Trophoblast cell (in vitro differentiated cells and primary cell): ENCODE measurements at regions not wholly inside any gene's neighbourhood (a gene's known extent, or its start where the extent isn't known, plus 50 kb on each side); places are given as distances from the start of the nearest gene placed in this dataset.

Experiments used
- DNase-seq, 2 donors: peaks; one replicate each; pipeline ENCODE4 v3.0.0-alpha.2; 2016
- H2AFZ ChIP-seq: 2 replicates; pipeline ENCODE4 v1.6.1; 2013; ENCODE audit warnings: low read length, moderate library complexity, mild to moderate bottlenecking; ENCODE audit not compliant: insufficient read depth, poor library complexity
- H2AK5ac ChIP-seq: 2 replicates; pipeline ENCODE4 v1.6.1; 2013; ENCODE audit warnings: mild to moderate bottlenecking, low read length
- H2BK120ac ChIP-seq: 2 replicates; pipeline ENCODE4 v1.6.1; 2013; ENCODE audit warnings: low read length, mild to moderate bottlenecking, moderate library complexity; ENCODE audit not compliant: insufficient read depth, poor library complexity
- H2BK12ac ChIP-seq: 2 replicates; pipeline ENCODE4 v1.6.1; 2013; ENCODE audit warnings: mild to moderate bottlenecking, low read length, moderate library complexity
- H2BK5ac ChIP-seq: 2 replicates; pipeline ENCODE4 v1.6.1; 2013; ENCODE audit warnings: low read length, low read depth, moderate library complexity, mild to moderate bottlenecking; ENCODE audit not compliant: poor library complexity
- H3K14ac ChIP-seq: 2 replicates; pipeline ENCODE4 v1.6.1; 2013; ENCODE audit warnings: mild to moderate bottlenecking, low read length
- H3K18ac ChIP-seq: 2 replicates; pipeline ENCODE4 v1.6.1; 2013; ENCODE audit warnings: mild to moderate bottlenecking, low read length
- H3K23ac ChIP-seq: 2 replicates; pipeline ENCODE4 v1.6.1; 2013; ENCODE audit warnings: low read length
- H3K27ac ChIP-seq: 2 replicates; pipeline ENCODE4 v1.5.1; 2013; ENCODE audit warnings: low read depth, mild to moderate bottlenecking, inconsistent platforms, low read length, moderate library complexity
- H3K27me3 ChIP-seq: 2 replicates; pipeline ENCODE4 v1.6.1; 2013; ENCODE audit warnings: inconsistent platforms, mild to moderate bottlenecking, low read length, moderate library complexity; ENCODE audit not compliant: insufficient read depth
- H3K36me3 ChIP-seq, 2 experiments: 1 replicate in 1 of 2; 2 replicates in 1 of 2; pipeline ENCODE4 v1.6.1; 2013; ENCODE audit warnings: low read length in 2 of 2, mild to moderate bottlenecking in 2 of 2, moderate library complexity in 1 of 2; ENCODE audit not compliant: insufficient read depth in 2 of 2, control insufficient read depth in 1 of 2
- H3K4ac ChIP-seq: 2 replicates; pipeline ENCODE4 v1.6.1; 2013; ENCODE audit warnings: low read depth, mild to moderate bottlenecking, low read length, moderate library complexity
- H3K4me1 ChIP-seq, 2 experiments: 1 replicate in 1 of 2; 2 replicates in 1 of 2; pipeline ENCODE4 v1.6.1; 2013; ENCODE audit warnings: low read length in 2 of 2, mild to moderate bottlenecking in 2 of 2, moderate library complexity in 1 of 2; ENCODE audit not compliant: insufficient read depth in 2 of 2, control insufficient read depth in 1 of 2
- H3K4me2 ChIP-seq: 2 replicates; pipeline ENCODE4 v1.6.1; 2013; ENCODE audit warnings: inconsistent platforms, mild to moderate bottlenecking, low read length, moderate library complexity
- H3K4me3 ChIP-seq: 2 replicates; pipeline ENCODE4 v1.5.1; 2013; ENCODE audit warnings: mild to moderate bottlenecking, low read depth, low read length, inconsistent platforms
- H3K79me1 ChIP-seq: one replicate; pipeline ENCODE4 v1.6.1; 2013; ENCODE audit warnings: low read length
- H3K79me2 ChIP-seq: 2 replicates; pipeline ENCODE4 v1.6.1; 2013; ENCODE audit warnings: low read length, mild to moderate bottlenecking; ENCODE audit not compliant: control insufficient read depth, insufficient read depth, poor library complexity
- H3K9ac ChIP-seq: 2 replicates; pipeline ENCODE4 v1.6.1; 2013; ENCODE audit warnings: mild to moderate bottlenecking, low read length
- H3K9me3 ChIP-seq: 2 replicates; pipeline ENCODE4 v1.6.1; 2013; ENCODE audit warnings: low read depth, mild to moderate bottlenecking, control low read depth, inconsistent platforms, low read length; ENCODE audit not compliant: insufficient read depth
- H4K12ac ChIP-seq: 2 replicates; pipeline ENCODE4 v1.6.1; 2013; ENCODE audit warnings: low read depth, mild to moderate bottlenecking, low read length, moderate library complexity
- H4K8ac ChIP-seq: 2 replicates; pipeline ENCODE4 v1.6.1; 2013; ENCODE audit warnings: low read depth, mild to moderate bottlenecking, low read length, moderate library complexity
- H4K91ac ChIP-seq: one replicate; pipeline ENCODE4 v1.6.1; 2013; ENCODE audit warnings: low read depth, mild to moderate bottlenecking, low read length, moderate library complexity
- WGBS: extraction: QIAGEN DNeasy Blood & Tissue Kit; methylation state at CpG from one replicate; pipeline ENCODE4 v1.1.7; 2013; ENCODE audit warnings: missing lambda C conversion rate; ENCODE audit not compliant: insufficient read length, insufficient coverage; ENCODE audit errors: extremely low coverage; 5-methylcytosine and 5-hydroxymethylcytosine counted together

GRCh38 chr4:111126340-111126739 is 503.5 kb upstream of the PITX2 start:
- Histone ChIP-seq H3K4ac (no peak overlapping the region), H4K12ac (no peak overlapping the region), H3K4me2 (no peak overlapping the region), H4K8ac (no peak overlapping the region), H3K9ac (no peak overlapping the region), H2AK5ac (no peak overlapping the region), H2BK12ac (no peak overlapping the region), H3K14ac (no peak overlapping the region), H3K18ac (no peak overlapping the region), H3K27me3 (no peaks in the 10 kb centered on the region), H2BK120ac (no peak overlapping the region), H3K36me3 (no peaks in the 10 kb centered on the region), H3K9me3 (no peaks in the 10 kb centered on the region), H3K27ac (no peak overlapping the region), H3K23ac (no peak overlapping the region), H4K91ac (no peak overlapping the region), H2BK5ac (no peak overlapping the region), H2AFZ (no peak overlapping the region), H3K4me3 (no peak overlapping the region), H3K79me2 (no peaks in the 10 kb centered on the region), H3K4me1 (no peaks in the 10 kb centered on the region), H3K79me1 (no peaks in the 10 kb centered on the region)
- DNase-seq: no peak
- WGBS: no CpG with 5 or more reads among the region's 2 CpGs

GRCh38 chr4:111127841-111128240 is 505.0 kb upstream of the PITX2 start:
- H3K36me3 ChIP-seq: no peaks in the 10 kb centered on the region
- no peak overlapping the region for H3K14ac ChIP-seq
- H3K9me3 ChIP-seq: no peaks in the 10 kb centered on the region
- no peaks in the 10 kb centered on the region for H3K79me1 ChIP-seq
- no peak overlapping the region for H2BK12ac ChIP-seq
- H3K9ac ChIP-seq: no peak overlapping the region
- no peak overlapping the region for H3K4ac ChIP-seq
- no peak overlapping the region for H3K23ac ChIP-seq
- no peak overlapping the region for H4K12ac ChIP-seq
- H4K91ac ChIP-seq: no peak overlapping the region
- no peaks in the 10 kb centered on the region for H3K79me2 ChIP-seq
- H2BK5ac ChIP-seq: no peak overlapping the region
- H3K4me1 ChIP-seq: no peaks in the 10 kb centered on the region
- no CpG with 5 or more reads among the region's 5 CpGs for WGBS
- H3K4me2 ChIP-seq: no peak overlapping the region
- no peak overlapping the region for H2AFZ ChIP-seq
- no peak overlapping the region for H2AK5ac ChIP-seq
- no peak for DNase-seq
- no peak overlapping the region for H3K4me3 ChIP-seq
- H2BK120ac ChIP-seq: no peak overlapping the region
- H3K27me3 ChIP-seq: no peaks in the 10 kb centered on the region
- H3K18ac ChIP-seq: no peak overlapping the region
- no peak overlapping the region for H4K8ac ChIP-seq
- no peak overlapping the region for H3K27ac ChIP-seq

- Histone ChIP-seq H3K79me2 (no peaks in the 10 kb centered on the region), H3K4me3 (no peak overlapping the region), H3K9ac (no peak overlapping the region), H2AFZ (no peak overlapping the region), H2AK5ac (no peak overlapping the region), H3K4me2 (no peak overlapping the region), H2BK120ac (no peak overlapping the region), H3K4me1 (no peaks in the 10 kb centered on the region), H3K79me1 (no peaks in the 10 kb centered on the region), H4K8ac (no peak overlapping the region), H2BK12ac (no peak overlapping the region), H4K12ac (no peak overlapping the region), H3K23ac (no peak overlapping the region), H3K18ac (no peak overlapping the region), H4K91ac (no peak overlapping the region), H3K27me3 (no peaks in the 10 kb centered on the region), H3K14ac (no peak overlapping the region), H2BK5ac (no peak overlapping the region), H3K4ac (no peak overlapping the region), H3K36me3 (no peaks in the 10 kb centered on the region), H3K9me3 (no peaks in the 10 kb centered on the region), H3K27ac (no peak overlapping the region)
- WGBS: no CpG with 5 or more reads among the region's 1 CpG
- no peak for DNase-seq
Measured at GRCh38 chr4:111128327-111128726, 505.4 kb upstream of the PITX2 start.

DNA sequence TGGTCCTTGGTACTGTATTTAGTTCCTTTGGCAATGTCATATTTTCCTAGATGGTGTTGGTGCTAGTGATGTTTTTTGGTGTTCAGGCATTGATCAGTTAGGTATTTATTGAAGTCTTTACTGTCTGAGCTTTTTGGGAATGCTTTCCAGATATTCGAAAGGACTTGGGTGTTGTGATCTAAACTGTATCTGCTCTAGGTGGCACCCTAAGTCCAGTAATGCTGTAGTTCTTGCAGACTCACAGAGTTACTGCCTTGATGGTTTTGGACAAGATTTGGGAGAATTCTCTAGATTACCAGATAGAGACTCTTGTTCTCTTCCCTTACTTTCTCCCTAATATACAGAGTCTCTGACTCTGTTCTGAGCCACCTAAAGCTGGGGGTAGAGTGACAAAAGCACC is 513.6 kb upstream of the PITX2 start:
- H4K12ac ChIP-seq: no peak overlapping the region

More for the DNA sequence above, 513.6 kb upstream of the PITX2 start:
- Histone ChIP-seq H4K91ac (no peak overlapping the region), H3K36me3 (no peaks in the 10 kb centered on the region), H3K4me1 (no peaks in the 10 kb centered on the region), H3K79me1 (no peaks in the 10 kb centered on the region), H3K79me2 (no peaks in the 10 kb centered on the region), H2BK120ac (no peak overlapping the region), H3K27me3 (no peaks in the 10 kb centered on the region), H3K9me3 (no peaks in the 10 kb centered on the region), H3K27ac (no peak overlapping the region), H3K4ac (no peak overlapping the region), H3K18ac (no peak overlapping the region), H4K8ac (no peak overlapping the region), H2AK5ac (no peak overlapping the region), H3K4me2 (no peak overlapping the region), H3K23ac (no peak overlapping the region), H3K14ac (no peak overlapping the region), H2BK5ac (no peak overlapping the region), H2AFZ (no peak overlapping the region), H3K4me3 (no peak overlapping the region), H3K9ac (no peak overlapping the region), H2BK12ac (no peak overlapping the region)
- no CpG with 5 or more reads among the region's 1 CpG for WGBS
- no peak for DNase-seq
